HG02981 (cell line): ENCODE measurements at regions not wholly inside any gene's neighbourhood (a gene's known extent, or its start where the extent isn't known, plus 50 kb on each side); places are given as distances from the start of the nearest gene placed in this dataset.

Source experiments
- ATAC-seq: cut with Tn5 transposase; IDR thresholded peaks from one replicate; pipeline ENCODE4 v1.9.1; 2021; ENCODE audit warnings: mild to moderate bottlenecking, moderate library complexity; ENCODE audit not compliant: unreplicated experiment

DNA sequence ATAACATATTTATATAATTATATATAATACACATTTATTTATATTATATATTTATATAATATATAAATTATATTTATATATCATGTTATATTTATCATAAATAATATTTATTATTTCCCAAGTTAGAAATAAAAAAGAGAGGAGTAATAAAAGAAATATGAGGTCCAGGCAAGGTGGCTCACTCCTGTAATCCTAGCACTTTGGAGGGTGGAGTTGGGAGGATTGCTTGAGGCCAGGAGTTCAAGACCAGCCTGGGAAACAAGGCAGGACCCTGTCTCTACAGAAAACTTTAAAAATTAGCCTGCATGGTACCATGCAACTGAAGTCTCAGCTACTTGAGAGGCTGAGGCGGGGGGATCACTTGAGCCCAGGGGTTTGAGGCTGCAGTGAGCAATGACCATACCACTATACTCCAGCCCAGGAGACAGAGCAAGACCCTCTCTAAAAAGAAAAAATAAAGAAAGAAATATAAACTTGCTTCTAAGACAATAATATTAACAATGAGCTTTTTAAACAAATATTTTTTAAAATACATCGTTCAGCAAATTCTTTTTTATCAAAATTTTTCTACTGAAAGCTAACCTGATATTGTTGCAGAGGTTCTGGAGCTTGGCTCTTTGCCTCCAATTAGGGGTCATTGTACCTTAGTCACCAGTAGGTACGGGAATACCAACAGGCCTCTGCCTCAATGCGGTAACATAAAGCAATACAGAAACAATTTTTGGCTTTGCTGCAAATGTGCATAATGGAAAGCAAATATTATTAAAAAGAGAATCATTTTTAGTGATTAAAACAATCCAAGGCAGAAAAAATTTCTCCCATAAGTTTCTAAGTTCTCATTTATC, 290.0 kb downstream of the SETD4 start:
- no peak for ATAC-seq

DNA sequence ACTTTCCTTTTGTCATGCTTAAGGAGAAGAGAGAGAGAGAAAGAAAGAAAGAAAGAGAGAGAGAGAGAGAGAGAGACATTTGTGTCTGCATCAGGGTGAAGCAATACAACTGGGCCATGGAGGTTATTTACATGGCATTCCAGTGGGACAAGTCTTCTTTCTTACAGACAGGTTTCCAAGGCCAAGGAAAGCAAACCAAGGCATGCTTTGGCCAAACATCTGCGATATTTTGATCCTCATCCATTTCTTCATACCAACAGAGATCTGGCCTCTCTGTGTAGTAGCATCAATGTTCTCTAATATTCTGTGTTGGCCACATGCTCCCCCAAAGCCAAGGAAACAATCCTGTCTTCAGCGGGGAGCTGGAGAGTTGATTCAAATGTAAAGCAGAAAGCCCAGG, 292.1 kb downstream of the SETD4 start:
- ATAC-seq = no peak

DNA sequence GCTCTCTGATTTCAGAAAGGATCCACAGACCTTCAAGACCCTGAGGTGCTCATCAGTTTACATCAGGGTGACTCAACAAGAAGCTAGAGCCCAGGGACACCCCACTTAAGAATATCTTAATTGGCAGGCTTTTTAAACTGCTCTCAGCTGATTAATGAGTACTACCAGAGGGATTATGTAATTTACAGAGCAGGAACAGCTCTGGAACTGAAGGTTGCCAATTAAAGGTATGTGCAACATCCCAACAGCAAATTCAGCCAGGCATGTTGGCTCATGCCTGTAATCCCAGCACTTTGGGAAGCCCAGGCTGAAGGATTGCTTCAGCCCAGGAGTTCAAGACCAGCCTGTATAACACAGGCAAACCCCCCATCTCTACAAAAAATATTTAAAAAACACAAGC, 295.7 kb downstream of the SETD4 start:
- ATAC-seq = no peak

DNA sequence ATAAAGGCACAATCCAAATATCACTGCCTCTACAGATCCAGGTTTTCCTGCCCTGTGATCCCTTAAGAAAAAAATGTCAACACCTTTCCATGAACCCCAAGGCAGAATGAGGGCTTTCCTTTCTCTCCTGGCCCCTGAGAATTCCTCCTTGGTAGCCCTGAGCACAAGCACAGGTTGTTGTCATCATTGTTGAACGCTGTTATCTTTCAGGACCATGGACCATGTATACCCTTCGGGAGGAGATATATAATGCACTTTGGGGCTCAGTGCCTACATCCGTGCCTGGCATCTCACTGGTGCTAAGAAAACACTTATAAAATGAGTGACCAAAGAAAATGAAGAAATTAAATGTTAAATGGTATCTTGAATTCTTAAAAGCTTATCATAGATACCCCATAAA, 296.2 kb downstream of the SETD4 start:
- no peak for ATAC-seq

DNA sequence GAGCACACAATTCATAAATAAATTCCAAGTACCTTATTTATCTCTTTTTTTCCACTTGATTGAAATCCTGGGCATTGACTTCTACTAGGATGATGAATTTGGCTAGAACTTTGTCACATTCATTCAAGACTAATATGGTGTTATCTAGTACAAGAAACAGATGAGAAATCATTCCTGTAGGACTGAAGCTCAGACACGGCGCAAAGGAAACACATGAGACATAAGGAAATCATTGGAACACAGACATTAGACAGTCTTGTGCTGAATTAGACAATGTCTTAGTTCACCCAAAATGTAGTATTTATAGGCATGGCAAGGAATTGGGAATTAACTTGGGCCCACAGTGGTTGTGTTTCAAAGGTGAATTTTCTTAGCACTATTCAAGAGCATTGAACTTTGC, 305.7 kb downstream of the SETD4 start:
- ATAC-seq = no peak

DNA sequence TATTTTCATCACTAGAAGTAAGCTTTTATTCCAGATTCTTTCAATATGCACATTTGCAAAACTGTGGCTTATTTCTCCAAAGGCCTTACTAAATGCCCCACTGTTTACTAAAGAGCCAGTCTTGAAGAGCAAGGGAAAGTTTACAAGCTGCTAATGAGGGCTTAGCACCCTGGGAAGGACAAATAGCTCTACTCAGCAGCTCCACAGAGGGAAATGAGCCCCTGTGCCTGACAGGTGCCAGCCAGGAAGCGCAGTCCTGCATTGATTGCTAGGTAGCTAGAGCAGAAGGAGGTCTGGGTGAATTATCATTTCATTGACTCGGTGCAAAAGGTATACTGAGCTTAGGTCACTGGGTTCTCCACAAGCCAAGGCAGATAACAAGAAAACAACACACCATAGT, 307.0 kb downstream of the SETD4 start:
- ATAC-seq = no peak

DNA sequence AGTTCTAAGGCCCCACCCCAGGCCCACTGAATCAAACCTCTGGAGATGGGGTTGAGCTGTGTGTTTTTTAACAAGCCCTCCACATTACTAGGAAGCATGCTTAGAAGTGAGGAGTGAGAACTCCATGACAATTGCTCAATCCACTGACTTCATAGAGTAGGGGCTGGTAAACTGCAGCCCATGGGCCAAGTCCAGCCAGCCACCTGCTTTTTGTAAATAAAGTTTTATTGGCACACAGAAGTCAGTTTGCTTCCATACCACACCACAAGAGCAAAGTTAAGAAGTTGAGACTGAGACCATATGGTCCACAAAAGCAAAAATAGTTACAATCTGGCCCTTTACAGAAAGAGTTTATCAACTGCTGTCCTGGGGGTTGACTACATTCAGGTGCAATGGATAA, 309.2 kb downstream of the SETD4 start:
- no peak for ATAC-seq

DNA sequence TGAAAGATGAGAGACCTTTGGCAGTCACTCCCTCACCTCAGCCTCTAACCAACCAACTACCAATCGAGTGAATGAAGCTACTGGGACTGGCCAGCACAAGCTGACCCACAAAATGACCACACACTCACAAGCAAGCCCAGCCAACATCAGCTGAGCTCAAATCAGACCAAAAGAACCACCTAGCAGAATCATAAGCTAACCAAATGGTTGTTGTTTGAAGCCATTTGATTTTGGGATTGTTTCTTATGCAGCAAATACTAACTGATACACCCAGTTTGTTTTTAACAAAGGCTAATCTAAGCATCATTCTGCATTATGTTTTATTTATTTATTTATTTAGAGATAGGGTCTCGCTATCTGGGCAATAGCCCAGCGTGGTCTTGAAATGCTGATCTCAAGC, 310.4 kb downstream of the SETD4 start:
- no peak for ATAC-seq

DNA sequence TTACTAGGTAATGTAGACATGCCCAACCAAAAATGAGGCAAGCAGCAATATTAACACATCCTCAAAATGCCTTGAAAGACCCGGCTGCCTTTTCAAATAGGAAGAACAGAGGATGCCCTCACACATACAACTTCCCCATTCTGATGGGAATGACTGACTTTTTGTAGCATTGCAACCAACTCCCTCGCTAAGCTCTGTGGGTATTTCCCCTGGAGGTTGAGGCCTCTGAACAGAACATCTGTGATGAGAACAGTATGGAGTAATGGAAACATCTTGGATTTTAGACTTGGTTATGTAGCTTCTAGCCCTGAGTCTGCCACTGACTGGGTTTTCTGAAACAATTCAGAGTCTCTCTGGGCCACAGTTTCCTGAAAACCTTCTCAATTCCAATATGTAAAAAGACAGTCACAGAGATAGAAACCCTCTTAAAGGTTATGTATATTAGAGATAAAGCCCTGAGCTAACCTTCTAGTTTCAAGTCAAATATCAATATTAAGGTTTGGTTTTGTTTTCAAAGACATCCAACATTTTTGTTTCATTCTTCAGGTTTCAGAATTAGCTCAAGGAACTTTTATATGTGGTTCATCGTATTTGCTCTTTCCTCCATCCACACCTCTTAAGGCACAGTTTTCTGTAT, 311.5 kb downstream of the SETD4 start:
- ATAC-seq = no peak

DNA sequence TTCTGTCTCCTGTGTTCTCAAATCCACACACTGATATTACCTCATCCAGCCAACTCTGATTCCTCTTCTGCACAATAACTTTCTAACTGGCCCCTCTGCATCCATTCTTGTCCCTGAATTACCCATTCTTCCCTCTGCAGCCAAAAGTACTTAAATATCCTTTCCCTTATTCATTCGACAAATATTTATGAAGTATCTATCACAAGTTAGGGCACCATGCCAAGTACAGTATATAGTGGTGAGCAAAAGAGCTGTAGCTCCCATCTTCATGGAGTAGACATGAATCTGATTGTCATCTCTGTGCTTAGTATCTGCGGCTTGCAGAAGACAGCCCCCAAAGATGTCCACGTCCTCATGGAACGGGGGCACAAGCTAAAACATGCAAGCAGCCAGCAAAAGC, 316.8 kb downstream of the SETD4 start:
- no peak for ATAC-seq

DNA sequence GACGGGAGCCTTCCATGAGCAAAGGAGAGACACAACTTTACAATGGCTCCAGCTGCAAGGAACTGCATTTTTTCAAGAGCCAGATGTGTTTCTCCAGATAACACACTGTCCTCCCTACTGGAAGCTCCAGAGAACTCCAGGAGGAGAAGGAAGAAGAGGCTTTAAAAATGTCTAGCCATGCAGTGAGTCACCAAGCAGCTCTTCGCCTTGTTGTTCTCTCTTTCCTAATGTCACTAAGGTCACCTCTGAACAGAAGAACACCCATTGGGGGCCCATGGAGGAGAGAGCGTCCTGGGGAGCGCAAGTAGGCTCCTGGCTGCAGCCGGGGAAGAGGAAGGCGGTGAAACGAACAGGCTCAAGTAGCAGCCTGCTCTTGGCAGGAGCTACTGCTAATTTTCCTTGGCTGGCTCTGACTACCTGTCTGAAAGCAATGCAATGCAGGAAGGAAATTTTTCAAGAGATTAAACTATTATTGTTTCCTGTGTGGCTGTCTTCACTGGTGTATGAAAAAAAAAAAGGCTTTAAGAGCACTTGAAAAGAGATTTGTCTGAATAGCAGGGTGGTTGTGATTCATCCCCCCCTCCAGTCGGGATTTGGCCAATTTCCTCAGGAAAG, 321.9 kb downstream of the SETD4 start:
- no peak for ATAC-seq

DNA sequence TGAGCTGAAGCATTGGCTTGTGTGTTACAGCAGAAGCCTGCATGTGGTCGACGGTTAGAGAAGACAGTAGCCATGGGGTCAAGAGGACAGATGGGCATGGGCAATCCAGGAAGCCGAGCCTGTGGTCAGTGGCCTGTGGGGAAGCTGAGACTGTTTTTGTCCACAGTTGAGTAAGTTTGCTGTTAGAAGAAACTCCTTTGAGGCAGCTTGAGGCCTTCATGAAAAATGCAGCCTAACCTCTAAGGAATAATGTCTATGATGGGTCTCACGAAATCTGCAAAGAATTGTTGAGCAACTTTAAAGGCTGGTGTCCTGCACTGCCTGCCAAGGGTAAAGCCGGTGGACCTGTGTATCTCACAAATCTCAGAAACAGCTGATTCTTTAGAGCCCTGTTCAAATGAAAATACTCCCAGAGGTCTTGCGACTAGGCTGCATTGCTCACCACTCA, 322.4 kb downstream of the SETD4 start:
- no peak for ATAC-seq

DNA sequence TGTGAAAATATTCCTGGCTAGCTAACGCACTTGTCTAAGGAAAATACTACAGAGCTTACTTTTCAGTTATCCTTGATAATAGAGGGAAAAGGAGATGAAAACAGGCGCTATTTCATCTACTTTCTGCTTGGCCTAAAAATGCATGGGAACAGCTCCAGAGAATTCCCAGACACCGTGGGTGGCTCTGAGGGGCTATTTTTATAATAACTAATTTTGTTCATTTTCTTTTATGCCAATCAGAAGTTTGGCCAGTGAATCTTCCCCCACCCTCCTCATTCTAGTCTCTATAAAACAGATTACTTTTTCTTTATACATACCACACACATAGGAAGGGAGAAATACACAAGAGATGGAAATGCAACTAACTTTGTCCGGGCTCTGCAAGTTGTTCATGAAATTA, 322.9 kb downstream of the SETD4 start:
- ATAC-seq = no peak

DNA sequence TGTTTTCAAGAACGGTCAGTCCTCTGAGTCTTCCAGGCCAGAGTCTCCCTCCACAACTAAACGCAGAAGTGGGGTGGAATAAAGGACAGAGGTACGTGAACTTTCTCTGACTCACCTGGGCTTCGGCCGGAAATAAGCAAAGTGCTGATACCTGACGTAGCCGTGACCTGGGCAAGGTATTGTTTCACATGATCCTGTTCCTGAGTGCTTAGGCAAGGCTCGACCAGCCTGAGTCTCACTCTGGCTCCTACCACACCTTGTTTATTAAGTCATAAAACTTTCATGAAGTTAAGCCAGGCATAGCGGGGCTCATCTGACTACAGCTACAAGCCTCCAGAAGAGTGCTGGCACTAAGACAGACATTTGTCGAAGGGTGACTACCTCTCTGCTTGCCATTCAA, 327.5 kb downstream of the SETD4 start:
- no peak for ATAC-seq

DNA sequence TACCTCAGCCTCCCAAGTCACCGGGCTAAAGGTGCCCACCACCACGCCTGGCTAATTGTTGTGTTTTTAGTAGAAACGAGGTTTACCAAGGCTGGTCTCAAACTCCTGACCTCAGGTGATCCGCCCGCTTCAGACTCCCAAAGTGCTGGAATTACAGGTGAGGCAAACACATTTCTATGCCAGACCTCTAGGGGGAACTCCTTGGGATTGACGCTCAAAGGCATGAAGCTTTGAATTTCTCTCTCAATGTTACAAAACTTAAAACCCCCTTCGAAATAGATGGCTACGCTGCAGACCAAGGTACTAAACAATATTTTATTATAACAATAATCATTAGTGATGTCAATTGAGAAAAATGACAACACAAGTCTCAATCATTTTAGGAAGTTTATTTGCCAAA, 330.0 kb downstream of the SETD4 start:
- ATAC-seq = no peak

DNA sequence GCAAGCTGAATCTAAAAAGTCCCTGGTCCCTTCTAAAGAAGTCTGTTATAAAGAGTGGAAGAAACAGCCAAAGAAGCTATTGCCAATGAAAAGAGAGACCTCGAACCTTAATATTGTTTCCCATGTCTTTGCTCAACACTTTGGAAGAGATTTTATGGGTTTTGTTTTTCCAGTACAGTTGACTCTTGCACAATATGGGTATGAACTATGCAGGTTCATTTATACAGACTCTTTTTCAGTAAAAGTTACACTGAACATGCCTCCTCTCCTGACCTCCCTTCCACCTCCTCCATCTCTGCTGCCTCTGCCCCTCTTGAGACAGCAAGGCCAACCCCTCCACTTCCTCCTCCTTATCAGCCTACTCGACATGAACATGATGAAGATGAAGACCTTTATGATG, 332.5 kb downstream of the SETD4 start:
- no peak for ATAC-seq

DNA sequence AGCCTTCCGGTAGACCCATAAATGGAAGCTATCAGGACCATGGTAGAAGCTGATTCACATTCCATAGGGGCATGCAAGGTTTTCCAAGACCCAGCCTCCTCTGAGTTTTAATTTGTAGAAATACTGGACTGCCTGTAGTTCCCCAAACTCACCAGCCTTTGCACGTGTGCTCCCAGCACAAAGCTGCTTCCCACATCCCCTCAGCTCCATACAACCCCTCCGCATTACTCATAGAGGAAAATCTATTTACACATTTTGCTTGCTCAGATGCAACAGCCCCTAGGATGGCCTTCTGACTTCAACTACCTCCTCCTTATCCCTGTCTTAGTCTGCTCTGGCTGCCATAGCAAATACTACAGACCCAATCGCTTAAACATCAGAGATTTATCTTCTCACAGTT, 336.2 kb downstream of the SETD4 start:
- no peak for ATAC-seq

DNA sequence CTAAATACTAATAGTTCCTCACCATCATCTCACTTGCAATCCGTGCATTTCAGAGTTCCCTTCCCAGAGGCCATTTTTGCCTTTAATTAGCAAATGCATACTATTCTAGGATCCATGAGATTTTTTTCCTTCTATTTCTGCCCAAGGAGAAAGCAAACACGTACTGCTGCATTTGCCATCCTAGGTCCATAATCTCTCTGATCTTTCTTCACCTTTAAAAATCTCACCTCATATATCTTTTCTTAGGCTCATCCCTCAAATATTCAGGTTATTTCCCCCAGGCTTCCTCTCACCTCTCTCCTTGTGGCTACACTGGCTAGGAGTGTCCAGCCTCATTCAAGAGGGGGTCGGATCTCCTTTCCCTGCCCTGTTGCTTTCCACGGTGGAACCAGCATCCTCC, 338.6 kb downstream of the SETD4 start:
- no peak for ATAC-seq

DNA sequence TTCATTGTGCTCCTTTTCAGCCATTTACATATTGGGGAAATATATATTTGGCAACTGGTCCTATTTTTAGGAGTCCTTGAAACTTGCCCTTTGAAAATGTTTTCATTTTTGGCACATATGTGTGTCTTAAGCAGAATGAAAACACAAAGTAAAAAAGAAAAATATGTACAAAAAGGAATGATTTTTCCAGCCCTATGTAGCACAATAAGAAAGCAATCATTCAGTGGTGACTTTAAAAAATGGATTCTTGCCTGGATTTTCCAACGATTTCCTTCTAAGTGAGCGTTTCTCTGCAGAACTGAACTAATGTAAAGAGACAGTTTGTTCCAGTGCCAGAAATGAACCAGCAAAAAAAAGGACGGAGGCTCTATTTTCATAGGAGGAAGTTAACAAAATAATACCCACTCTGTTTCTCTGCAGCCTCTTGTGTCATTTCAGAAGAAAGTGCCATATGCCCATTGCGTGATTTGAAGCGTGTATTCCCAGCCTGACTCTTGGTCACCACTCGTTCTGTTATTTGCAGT, 340.1 kb downstream of the SETD4 start:
- ATAC-seq = no peak

DNA sequence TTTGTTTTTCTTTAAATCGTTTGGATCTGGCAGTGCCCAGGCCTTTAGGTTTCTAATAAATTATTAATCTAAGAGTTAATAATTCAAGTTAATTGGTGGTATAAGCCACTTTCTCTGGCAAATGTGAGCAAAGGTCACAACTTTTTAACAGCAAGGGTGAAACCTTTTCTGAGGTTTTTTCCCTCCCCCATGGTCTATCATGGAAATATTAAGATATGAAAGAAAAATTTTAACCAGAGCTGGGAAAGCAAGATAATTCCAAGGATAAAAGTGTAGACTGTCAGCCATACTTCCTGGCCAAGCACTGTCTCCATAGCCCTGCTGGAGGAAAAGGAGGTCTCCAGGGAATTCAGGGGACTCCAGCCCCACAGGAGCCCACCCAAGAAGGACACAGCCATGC, 341.2 kb downstream of the SETD4 start:
- ATAC-seq = no peak

DNA sequence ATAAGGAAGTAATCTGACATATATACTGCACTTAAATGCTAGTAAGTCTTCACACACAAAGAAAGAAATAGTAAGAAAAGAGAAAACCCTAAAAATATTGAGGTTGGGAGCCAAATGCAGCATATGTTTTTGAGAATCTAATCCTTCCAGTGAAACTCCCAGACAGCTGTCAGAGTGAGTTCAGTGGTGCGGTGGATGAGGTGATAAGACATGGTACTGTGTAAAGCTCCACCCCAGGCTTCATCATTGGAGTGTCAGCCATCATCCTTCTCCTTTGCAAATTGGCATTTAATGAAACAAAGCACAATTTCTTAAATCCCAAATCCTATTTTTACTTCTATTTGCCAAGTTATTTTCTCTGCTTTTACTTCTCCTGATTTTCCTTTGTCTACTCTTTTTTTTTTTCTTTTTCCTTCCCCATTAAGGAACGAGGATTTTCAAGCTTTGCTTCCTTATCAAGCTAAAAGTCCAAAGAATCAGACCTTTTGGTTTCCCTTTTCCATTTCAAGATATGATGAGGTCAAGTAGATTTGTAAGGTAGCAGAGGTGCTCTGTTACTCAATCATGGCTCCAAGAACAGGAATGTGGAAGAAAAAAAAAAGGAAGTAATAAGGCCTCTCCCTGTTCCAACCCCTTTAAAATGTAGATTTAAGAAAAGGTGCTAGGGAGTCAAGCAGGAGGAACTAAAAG, 343.3 kb downstream of the SETD4 start:
- no peak for ATAC-seq
